ENCODE measurements at regions not wholly inside any gene's neighbourhood (a gene's known extent, or its start where the extent isn't known, plus 50 kb on each side); places are given as distances from the start of the nearest gene placed in this dataset.
A peak's percentile ranks its signal among the peaks of the same experiment; 100 is the strongest.
"Not testable (repeated sequence)": the region's sequence is repeated elsewhere in the genome, so short reads cannot be mapped to it uniquely, and the experiment has no call there.

- TF ChIP-seq CTCF (IDR thresholded peaks at IDR 0.05; ENCODE audit: extremely low read depth, missing control alignments) = no peak
- peak; percentile 25 for DNase-seq (ENCODE audit: low spot score)
Observed at GRCh38 chr5:98309785-98310598, 463.5 kb upstream of the RGMB start.

GRCh38 chr5:98314292-98314691, 459.2 kb upstream of the RGMB start:
- no peak for DNase-seq (ENCODE audit: low spot score)
- TF ChIP-seq CTCF (IDR thresholded peaks at IDR 0.05; ENCODE audit: extremely low read depth, missing control alignments) = no peak

DNA sequence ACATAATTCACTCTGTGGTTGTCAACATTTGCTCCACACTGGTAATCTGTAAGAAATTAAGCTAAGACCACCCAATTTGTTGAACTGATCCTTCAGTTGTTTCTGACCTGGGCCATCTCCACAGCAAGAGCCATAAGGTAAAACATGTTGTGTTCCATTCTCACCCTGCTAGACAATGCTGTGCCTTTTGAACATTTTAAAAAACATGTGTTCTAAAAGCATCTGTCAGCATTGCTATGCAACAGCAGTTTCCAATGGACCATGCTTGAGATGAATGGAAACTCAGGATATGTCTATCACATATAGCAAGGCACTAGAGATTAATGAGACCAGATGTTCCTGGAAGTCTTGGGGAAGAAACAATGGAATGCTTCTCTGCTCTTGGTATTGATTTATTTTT, 455.1 kb upstream of the RGMB start:
- TF ChIP-seq CTCF (IDR thresholded peaks at IDR 0.05; ENCODE audit: extremely low read depth, missing control alignments) = no peak
- no peak for DNase-seq (ENCODE audit: low spot score)

DNA sequence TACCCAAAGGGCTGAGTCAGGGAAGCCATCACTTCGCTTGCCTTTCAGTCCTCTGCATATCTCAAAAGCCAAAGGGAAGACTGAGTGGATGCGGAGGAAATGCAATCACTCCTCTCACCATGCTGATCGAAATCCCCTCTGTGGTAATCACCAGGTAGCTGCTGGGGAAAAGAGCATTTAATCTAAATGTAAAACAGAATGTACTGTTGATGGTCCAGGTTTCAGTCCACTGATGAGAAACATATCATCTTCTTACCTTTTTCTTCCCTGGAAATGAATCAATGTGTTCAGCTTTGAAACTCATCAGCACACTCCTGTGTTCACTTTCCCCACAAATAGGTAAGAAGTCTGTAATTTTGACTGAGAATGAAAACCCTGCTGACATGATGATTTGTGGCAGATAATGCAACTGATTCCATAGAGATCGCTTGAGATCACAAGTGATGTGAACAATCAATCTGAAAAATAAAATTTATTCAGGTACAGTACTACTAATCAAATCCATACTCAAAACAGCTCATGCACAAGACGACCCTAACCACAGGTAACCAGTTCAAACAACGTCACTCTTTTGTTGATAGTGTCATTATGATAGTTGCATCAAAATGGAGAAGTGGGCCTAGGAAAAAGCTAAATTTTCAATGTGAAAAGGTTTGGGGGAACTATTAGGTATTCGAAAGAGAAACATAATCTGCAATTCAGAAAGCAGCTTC, 454.0 kb upstream of the RGMB start:
- TF ChIP-seq CTCF (IDR thresholded peaks at IDR 0.05; ENCODE audit: extremely low read depth, missing control alignments) = no peak
- no peak for DNase-seq (ENCODE audit: low spot score)

- no peak for TF ChIP-seq CTCF (IDR thresholded peaks at IDR 0.05; ENCODE audit: extremely low read depth, missing control alignments)
- DNase-seq (ENCODE audit: low spot score) = no peak
Observed at GRCh38 chr5:98320343-98320742, 453.1 kb upstream of the RGMB start.

DNA sequence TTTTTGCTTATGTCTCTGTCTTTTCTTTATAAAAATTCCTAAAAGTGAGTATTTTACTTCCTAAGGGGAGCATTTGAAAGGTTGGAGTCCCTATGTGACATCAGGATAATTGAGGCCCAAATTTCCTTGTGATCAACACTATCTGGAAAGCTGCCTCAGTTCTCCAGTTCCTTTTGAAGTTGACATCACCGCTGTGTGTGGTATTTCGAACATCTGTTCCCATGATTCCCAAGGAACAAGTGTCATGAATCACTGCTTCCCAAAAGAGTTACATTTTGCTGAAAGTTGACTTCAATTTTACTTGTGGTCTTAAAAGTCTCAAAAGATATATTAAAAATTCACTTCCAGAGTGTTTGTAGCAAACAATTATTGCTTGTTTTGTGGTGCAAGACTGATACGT, 452.1 kb upstream of the RGMB start:
- no peak for DNase-seq (ENCODE audit: low spot score)
- no peak for TF ChIP-seq CTCF (IDR thresholded peaks at IDR 0.05; ENCODE audit: extremely low read depth, missing control alignments)

GRCh38 chr5:98325187-98325586, 448.3 kb upstream of the RGMB start:
- DNase-seq (ENCODE audit: low spot score) = not testable (repeated sequence)

All from GM20000 (cell line).